ENCODE measurements at regions not wholly inside any gene's neighbourhood (a gene's known extent, or its start where the extent isn't known, plus 50 kb on each side); places are given as distances from the start of the nearest gene placed in this dataset.

DNA sequence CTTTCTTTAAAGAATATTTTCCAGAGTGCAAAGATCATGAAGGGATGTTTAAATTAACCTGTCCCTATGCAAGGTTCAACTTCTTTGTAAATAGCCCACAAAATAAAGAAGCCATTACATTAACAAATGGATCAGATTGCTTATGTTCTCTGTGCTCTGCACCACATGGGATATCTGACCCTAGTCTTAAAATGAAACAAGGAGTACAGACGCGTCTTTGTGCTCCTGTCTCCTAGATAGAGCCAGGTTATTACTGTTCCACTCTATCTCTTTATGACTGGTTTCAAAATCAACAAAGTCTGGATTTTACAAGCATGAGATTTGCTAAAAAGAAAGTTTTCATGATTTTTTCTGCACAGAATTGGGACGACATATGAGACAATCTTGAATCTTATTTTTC, 339.4 kb downstream of the KLF12 start:
- no peaks in the 10 kb centered on the region for H3K4me1 Mint-ChIP-seq
- H3K27me3 Mint-ChIP-seq, result no peaks in the 10 kb centered on the region
- H3K9me3 Mint-ChIP-seq, result peaks cover 0 to 3% of the 10 kb centered on the region in 2 donors
- ATAC-seq (replicated peaks) (no peak), DNase-seq (no peak)
- no peak overlapping the region for H3K4me3 Mint-ChIP-seq
- no peak overlapping the region for H3K27ac Mint-ChIP-seq
- H3K36me3 Mint-ChIP-seq, result peaks cover 13 to 25% of the 10 kb centered on the region in 2 donors

DNA sequence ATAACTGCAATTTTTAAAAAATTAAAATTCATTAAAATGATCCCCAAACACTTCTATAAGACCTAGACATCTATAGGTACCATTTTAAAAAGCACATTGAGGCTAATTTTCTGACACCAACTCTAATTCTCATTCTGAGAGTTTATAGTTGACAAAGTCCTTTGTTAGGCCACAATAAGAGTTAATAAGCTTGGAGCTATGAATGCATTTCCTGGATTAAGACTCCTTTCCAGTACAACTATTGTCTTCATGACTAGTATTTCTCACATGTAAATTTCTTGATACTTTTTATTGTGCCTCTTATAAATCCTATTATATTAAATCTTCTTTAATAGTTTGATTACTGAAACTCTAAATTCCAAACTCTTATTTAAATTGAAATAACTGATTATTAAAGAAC, 340.8 kb downstream of the KLF12 start:
- H3K27ac Mint-ChIP-seq, result no peak overlapping the region
- no peak overlapping the region for H3K4me3 Mint-ChIP-seq
- no peaks in the 10 kb centered on the region for H3K4me1 Mint-ChIP-seq
- peaks cover 6 to 16% of the 10 kb centered on the region in 2 donors for H3K36me3 Mint-ChIP-seq
- no peaks in the 10 kb centered on the region for H3K27me3 Mint-ChIP-seq
- H3K9me3 Mint-ChIP-seq, result no peaks in the 10 kb centered on the region
- ATAC-seq (replicated peaks) (no peak), DNase-seq (no peak)

DNA sequence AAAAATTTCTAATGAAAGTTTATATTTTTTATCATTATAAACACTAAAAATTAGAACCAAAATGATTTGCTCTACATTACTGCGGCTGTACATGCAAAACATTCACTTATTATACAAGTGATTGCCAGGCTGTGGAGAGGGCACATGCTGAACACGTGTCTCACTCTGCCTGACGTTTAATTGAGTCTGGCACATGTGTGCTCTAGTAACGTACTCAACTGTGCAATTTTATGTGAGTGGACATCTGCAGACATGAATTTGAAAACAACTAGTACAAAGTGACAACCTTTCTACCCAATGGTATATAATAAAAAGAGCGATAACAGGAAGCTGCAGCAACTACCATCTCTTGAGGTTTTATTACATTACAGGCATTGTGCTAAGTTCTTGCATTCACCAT, 341.4 kb downstream of the KLF12 start:
- Mint-ChIP-seq H3K4me3 (no peak overlapping the region), H3K36me3 (peaks cover 2 to 11% of the 10 kb centered on the region in 2 donors), H3K27ac (no peak overlapping the region), H3K4me1 (no peaks in the 10 kb centered on the region), H3K9me3 (no peaks in the 10 kb centered on the region), H3K27me3 (no peaks in the 10 kb centered on the region)
- DNase-seq, result no peak
- ATAC-seq (replicated peaks), result no peak

DNA sequence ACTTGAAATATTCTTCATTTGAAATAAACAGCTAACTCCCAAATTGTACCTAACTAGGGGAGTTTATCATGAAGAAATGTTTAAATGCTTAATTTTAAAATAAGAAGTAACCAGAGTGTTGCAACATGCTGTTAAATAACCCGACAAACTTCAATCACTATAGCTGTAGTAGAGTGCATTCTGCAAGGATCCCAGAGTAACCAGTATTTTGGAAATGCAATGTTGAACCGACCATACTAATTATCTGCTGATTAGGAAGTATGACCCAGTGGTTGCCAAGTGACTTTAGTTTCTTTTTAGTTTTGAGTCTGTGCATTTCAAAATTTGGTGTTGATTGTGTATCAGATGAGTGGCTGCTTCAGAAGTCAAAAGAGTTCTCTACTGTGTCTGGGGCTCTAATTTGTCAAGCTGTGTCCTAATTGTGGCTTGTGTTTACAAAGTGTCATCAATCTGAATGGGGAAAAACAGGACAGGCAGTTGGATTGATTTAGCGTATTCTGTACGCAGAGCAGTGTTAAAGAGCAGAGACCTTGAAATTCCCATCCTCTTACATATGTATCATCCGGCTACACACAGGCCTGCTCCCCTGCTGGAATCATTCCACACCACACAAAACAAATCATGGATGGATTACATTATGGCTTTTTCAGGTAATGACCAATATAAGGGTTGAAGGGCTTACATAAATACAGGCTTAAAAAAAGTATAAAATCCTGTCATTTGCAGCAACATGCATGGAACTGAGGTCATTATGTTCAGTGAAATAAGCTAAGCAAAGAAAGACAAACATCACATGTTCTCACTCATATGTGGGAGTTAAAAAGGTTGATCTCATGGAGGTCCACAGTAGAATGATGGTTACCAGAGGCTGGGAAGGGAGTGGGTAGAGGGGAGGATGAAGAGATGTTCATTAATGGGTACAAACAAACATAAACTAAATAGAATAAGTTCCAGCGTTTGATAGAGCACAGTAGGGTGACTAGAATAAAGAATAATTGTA, 351.5 kb downstream of the KLF12 start:
- no peaks in the 10 kb centered on the region for H3K9me3 Mint-ChIP-seq
- H3K27ac Mint-ChIP-seq, result peak overlapping the region; percentile 26
- no peak overlapping the region for H3K4me3 Mint-ChIP-seq

DNA sequence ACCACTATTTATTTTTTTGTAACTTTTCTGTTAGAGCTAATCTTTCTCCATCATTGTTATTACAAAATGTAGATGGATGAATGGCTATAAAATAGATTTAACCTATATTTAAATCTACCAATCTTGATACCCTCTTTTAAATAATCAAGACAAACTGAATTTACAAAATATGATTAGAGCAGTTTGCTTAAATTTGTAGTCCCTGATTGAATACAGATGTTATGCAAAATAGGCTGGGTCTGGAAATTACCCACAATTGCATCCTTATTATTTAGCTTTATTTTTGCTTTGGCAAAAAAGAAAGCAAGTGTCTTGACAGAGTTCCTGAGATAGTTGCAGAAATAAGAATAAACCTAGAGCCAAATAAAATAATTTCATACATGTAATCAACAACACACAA, 352.8 kb downstream of the KLF12 start:
- Mint-ChIP-seq H3K4me3 (no peak overlapping the region), H3K27me3 (no peaks in the 10 kb centered on the region), H3K36me3 (peaks cover 19 to 22% of the 10 kb centered on the region in 2 donors)

More for the DNA sequence above, 351.5 kb downstream of the KLF12 start:
- H3K36me3 Mint-ChIP-seq, result peaks cover 10 to 15% of the 10 kb centered on the region in 2 donors
- DNase-seq, result no peak
- H3K27me3 Mint-ChIP-seq, result no peaks in the 10 kb centered on the region
- ATAC-seq (replicated peaks), result no peak
- H3K4me1 Mint-ChIP-seq, result peaks cover 4 to 10% of the 10 kb centered on the region in 2 donors

DNA sequence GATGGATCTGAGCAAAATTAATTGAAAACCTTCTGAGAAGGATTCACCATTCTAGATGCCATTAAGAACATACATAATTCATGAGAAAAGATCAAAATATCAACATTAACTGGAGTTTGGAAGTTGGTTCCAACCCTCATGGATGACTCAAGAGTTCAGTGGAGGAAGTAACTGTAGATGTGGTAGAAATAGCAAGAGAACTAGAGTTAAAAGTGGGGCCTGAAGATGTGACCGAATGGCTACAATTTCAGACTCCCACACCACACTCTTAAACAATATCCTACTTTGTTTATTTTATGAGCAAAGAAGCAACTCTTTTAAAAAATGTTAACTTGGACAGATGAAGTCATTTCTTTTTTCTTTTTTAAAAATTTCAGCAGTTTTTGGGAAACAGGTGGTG, 354.3 kb downstream of the KLF12 start:
- DNase-seq, result no peak
- no peak overlapping the region for H3K4me3 Mint-ChIP-seq
- no peaks in the 10 kb centered on the region for H3K9me3 Mint-ChIP-seq
- H3K27me3 Mint-ChIP-seq, result no peaks in the 10 kb centered on the region
- peaks cover 16 to 17% of the 10 kb centered on the region in 2 donors for H3K36me3 Mint-ChIP-seq
- no peak for ATAC-seq (replicated peaks)
- no peak overlapping the region for H3K27ac Mint-ChIP-seq
- peaks cover 6 to 10% of the 10 kb centered on the region in 2 donors for H3K4me1 Mint-ChIP-seq

More for the DNA sequence above, 352.8 kb downstream of the KLF12 start:
- H3K4me1 Mint-ChIP-seq, result peaks cover 6 to 16% of the 10 kb centered on the region in 2 donors
- no peak for ATAC-seq (replicated peaks)
- no peaks in the 10 kb centered on the region for H3K9me3 Mint-ChIP-seq
- H3K27ac Mint-ChIP-seq, result no peak overlapping the region
- DNase-seq, result no peak

DNA sequence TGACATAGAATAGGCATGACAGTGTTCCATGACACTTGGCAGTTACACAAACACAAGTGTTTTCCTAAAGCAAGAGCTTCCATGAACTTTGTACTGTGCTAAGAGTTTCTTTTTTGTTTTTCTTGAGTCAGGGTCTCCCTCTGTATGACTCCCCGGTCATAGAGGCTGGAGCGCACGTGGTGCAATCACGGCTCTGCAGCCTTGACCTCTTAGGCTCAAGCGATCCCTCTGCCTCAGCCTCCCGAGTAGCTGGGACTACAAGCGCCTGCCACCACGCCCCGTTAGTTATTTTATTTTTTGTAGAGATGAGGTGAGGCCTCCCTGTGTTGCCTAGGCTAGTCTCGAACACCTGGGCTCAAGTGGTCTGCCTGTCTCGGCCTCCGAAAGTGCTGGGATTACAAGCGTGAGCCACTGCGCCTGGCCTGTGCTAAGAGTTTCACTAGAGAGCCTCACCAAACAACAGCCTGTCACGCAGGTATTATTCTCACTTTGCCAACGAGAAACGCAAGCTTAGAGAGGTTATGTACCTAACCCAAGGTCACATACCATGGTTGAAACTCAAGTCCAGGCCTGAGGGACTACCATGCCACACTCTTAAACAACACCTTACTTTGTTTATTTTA, 355.9 kb downstream of the KLF12 start:
- Mint-ChIP-seq H3K27me3 (no peaks in the 10 kb centered on the region), H3K27ac (no peak overlapping the region), H3K4me1 (peaks cover 8 to 10% of the 10 kb centered on the region in 2 donors), H3K4me3 (no peak overlapping the region), H3K36me3 (peaks cover 16 to 23% of the 10 kb centered on the region in 2 donors), H3K9me3 (no peaks in the 10 kb centered on the region)
- ATAC-seq (replicated peaks) (no peak), DNase-seq (no peak)

DNA sequence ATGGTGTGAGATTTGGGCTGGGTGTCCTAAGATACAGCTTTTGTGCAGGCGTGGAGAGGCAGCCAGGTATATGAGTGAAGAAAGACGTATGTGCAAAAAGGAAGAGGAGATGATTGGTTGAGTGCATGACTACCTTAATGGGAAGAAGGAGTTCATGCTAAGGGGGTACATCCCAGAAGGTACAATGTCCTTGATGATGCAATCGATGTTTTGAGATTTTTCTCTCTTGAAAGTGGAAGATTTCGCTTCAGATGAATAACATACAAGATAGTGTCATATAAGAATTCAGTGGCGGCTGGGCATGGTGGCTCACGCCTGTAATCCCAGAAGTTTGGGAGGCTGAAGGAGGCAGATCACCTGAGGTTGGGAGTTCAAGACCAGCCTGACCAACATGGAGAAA, 357.1 kb downstream of the KLF12 start:
- Mint-ChIP-seq H3K36me3 (peaks cover 22 to 31% of the 10 kb centered on the region in 2 donors), H3K27me3 (no peaks in the 10 kb centered on the region), H3K4me1 (peaks cover 6 to 10% of the 10 kb centered on the region in 2 donors), H3K27ac (peak overlapping the region; percentile 1), H3K9me3 (no peaks in the 10 kb centered on the region), H3K4me3 (no peak overlapping the region)
- no peak for ATAC-seq (replicated peaks)
- no peak for DNase-seq

DNA sequence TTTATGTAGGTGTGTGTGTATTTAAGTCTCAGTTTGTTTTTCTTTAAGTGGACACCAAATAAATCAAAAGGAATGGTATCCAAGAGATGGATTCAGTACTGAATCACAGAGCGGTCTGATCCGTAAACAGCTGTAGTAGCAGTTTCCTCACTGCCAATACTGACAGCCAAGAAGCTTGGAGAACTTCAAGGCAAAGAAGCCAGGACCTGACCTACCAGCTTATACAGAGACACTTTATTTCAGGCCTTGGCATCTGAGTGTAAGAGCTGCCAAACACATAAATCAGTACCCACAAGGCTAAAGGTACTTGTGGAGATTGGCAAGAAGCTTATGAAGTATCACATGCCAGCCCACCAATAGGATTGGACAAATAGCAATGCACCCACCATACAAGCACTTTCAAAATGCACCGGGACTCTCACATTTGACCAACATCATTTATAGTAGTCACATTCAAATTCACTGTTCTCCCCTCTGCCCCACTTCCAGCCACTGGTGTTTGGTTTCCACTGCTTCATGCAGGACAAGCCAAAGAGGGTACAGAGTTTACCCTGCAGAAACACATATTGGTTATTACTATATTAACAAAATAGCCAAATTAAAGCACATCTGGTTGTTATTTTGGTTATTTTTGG, 357.9 kb downstream of the KLF12 start:
- no peaks in the 10 kb centered on the region for H3K9me3 Mint-ChIP-seq
- ATAC-seq (replicated peaks) (no peak), DNase-seq (no peak)
- no peak overlapping the region for H3K4me3 Mint-ChIP-seq
- peaks cover 6 to 10% of the 10 kb centered on the region in 2 donors for H3K4me1 Mint-ChIP-seq
- no peaks in the 10 kb centered on the region for H3K27me3 Mint-ChIP-seq
- H3K27ac Mint-ChIP-seq, result no peak overlapping the region
- peaks cover 27 to 36% of the 10 kb centered on the region in 2 donors for H3K36me3 Mint-ChIP-seq

DNA sequence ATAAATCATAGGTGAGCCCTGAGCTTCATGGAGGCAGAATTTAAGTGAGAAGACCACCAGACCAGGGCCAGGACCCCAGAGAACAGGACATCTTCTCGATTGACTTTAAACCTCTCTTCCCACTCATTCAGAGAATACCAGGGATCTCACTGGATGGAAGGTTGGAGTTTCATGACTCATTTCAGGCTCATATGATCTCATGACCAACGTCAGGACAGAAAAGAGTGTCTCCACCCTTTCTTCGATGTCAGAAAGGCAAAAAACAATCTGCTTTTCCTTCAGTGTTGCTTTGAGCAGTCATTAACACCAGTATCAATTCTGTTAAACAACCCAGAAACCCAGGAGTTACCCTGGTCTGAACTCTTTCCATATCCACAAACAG, 361.0 kb downstream of the KLF12 start:
- Mint-ChIP-seq H3K4me1 (peaks cover 12 to 14% of the 10 kb centered on the region in 2 donors), H3K4me3 (no peak overlapping the region), H3K9me3 (no peaks in the 10 kb centered on the region), H3K27me3 (no peaks in the 10 kb centered on the region), H3K36me3 (peaks cover 25 to 30% of the 10 kb centered on the region in 2 donors), H3K27ac (no peak overlapping the region)
- DNase-seq (no peak), ATAC-seq (replicated peaks) (no peak)

DNA sequence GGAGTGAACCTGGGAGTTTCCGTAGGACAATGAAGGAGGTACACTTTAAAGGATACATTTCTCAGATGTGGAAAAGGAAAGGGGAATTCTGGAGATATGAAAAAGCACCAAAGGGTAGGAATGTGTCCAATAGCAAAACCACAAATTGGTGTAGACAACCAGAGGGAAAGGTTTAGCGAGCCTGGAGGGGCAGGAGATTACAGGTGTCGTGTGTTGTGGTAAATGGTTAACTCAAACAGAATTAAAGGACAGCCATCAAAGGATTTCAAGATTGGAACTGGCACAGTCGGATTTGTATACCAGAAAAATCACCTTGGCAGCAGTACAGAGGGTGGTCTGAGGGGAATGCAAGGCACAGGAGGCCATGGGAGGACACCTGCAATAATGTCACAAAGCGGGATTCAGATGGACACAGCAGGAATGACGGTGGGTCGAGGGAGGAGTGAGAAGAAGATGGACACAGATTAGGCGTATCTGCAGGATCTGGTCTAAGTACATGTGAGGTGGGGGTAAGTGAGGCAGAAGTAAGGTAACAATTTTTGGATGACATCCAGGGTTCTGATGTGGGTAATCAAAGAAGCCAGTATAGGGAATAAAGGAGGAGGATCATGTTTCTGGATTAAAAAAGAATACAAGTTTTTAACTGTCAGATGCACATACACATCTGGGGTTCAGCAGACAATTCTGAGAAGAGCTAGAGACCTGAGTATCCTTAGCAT, 361.6 kb downstream of the KLF12 start:
- no peak for ATAC-seq (replicated peaks)

DNA sequence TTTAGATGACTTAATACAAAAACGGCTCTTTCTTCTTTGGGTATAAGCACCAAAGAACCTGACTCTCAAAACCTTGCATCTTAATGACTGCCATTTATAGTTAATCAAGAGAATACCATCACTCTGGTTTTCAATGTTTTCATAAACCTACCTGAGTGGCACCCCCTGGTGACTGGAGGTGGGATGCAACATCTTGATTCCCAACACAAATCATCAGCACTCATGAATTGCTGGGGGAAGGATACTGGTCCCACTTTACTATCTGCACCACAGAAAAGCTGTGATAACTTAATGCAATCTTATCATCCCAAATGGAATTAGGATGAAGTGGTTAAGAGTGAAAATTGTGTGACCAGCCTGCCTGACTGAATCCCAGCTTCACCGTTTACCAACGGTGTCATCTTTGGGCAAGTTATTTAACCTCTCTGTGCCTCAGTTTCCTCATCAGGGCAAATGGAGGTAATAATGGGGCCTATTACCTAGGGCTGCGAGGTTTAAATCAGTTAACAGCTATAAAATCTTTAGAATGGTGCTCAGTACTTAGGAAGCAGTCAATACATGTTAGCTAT, 366.4 kb downstream of the KLF12 start:
- Mint-ChIP-seq H3K9me3 (no peaks in the 10 kb centered on the region), H3K4me3 (no peak overlapping the region), H3K27me3 (no peaks in the 10 kb centered on the region), H3K4me1 (peaks cover 32 to 47% of the 10 kb centered on the region in 2 donors), H3K27ac (peak overlapping the region; percentile 88), H3K36me3 (peaks cover 24 to 30% of the 10 kb centered on the region in 2 donors)
- no peak for ATAC-seq (replicated peaks)
- DNase-seq, result no peak

More for the DNA sequence above, 361.6 kb downstream of the KLF12 start:
- H3K27me3 Mint-ChIP-seq, result no peaks in the 10 kb centered on the region
- no peak for DNase-seq
- H3K9me3 Mint-ChIP-seq, result no peaks in the 10 kb centered on the region
- H3K27ac Mint-ChIP-seq, result no peak overlapping the region
- peaks cover 17 to 20% of the 10 kb centered on the region in 2 donors for H3K4me1 Mint-ChIP-seq
- no peak overlapping the region for H3K4me3 Mint-ChIP-seq
- H3K36me3 Mint-ChIP-seq, result peaks cover 25 to 30% of the 10 kb centered on the region in 2 donors

DNA sequence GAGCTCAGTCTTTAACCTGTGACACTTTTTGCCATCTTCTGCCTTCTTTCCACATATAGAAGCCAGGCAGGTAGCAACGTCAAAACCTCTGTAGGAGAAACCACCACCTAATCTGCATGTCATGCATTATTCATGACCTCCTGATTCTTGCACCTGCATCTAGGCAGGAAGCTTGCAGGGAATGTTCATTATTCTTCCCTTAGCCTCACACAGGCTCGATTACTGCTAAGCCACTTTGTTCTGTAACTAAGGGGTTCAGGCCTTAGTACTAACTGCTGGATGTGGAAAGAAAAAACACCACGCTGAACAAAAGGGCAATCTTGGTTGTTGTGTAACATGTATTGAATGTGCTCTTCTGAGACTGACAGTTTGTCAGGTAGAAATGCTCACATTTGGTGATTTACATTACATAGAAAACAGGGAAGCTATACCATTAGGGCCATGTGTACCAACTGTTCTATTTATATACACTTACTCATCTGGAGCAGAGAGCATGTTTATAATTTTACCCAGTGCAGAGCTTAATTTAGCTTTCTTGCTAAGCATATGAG, 366.9 kb downstream of the KLF12 start:
- no peak overlapping the region for H3K4me3 Mint-ChIP-seq
- H3K27me3 Mint-ChIP-seq, result no peaks in the 10 kb centered on the region
- H3K27ac Mint-ChIP-seq, result no peak overlapping the region
- ATAC-seq (replicated peaks), result peak; percentile 74 to 79
- H3K4me1 Mint-ChIP-seq, result peaks cover 35 to 53% of the 10 kb centered on the region in 2 donors
- peaks cover 19 to 30% of the 10 kb centered on the region in 2 donors for H3K36me3 Mint-ChIP-seq
- no peak for DNase-seq
- H3K9me3 Mint-ChIP-seq, result no peaks in the 10 kb centered on the region

Measured in stimulated activated naive B cell treated with anti-CD40 and anti-IgM and Interleukin-4, amounts not matched to agents 10 μg/mL and 1 μg/mL and 100 μg/mL, for 72 hours (primary cell).